ENCODE measurements at regions not wholly inside any gene's neighbourhood (a gene's known extent, or its start where the extent isn't known, plus 50 kb on each side); places are given as distances from the start of the nearest gene placed in this dataset.

GRCh38 chr2:37782721-37783371 is 111.4 kb upstream of the CDC42EP3 start:
- in situ Hi-C loops (cut with HindIII; ENCODE audit: low sequenced_read_pairs), result no loop called here
- H3K4me3 ChIP-seq (ENCODE audit: low read depth, low read length), result no peak overlapping the region
- TF ChIP-seq, protein P1, sequence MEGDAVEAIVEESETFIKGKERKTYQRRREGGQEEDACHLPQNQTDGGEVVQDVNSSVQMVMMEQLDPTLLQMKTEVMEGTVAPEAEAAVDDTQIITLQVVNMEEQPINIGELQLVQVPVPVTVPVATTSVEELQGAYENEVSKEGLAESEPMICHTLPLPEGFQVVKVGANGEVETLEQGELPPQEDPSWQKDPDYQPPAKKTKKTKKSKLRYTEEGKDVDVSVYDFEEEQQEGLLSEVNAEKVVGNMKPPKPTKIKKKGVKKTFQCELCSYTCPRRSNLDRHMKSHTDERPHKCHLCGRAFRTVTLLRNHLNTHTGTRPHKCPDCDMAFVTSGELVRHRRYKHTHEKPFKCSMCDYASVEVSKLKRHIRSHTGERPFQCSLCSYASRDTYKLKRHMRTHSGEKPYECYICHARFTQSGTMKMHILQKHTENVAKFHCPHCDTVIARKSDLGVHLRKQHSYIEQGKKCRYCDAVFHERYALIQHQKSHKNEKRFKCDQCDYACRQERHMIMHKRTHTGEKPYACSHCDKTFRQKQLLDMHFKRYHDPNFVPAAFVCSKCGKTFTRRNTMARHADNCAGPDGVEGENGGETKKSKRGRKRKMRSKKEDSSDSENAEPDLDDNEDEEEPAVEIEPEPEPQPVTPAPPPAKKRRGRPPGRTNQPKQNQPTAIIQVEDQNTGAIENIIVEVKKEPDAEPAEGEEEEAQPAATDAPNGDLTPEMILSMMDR (IDR thresholded peaks at IDR 0.05; ENCODE audit: low read depth, low read length), result no peak
- DNase-seq (ENCODE audit: low read depth, low spot score), result no peak

GRCh38 chr2:37783545-37783944 is 112.1 kb upstream of the CDC42EP3 start:
- H3K4me3 ChIP-seq (ENCODE audit: low read depth, low read length), result no peak overlapping the region
- TF ChIP-seq, protein P1 (IDR thresholded peaks at IDR 0.05; ENCODE audit: low read depth, low read length), result no peak
- DNase-seq (ENCODE audit: low read depth, low spot score), result no peak
- in situ Hi-C loops (cut with HindIII; ENCODE audit: low sequenced_read_pairs), result no loop called here

- in situ Hi-C loops (cut with HindIII; ENCODE audit: low sequenced_read_pairs), result no loop called here
- no peak for DNase-seq (ENCODE audit: low read depth, low spot score)
- TF ChIP-seq, protein P1 (IDR thresholded peaks at IDR 0.05; ENCODE audit: low read depth, low read length), result no peak
- no peak overlapping the region for H3K4me3 ChIP-seq (ENCODE audit: low read depth, low read length)
Observed at GRCh38 chr2:37784071-37784758, 112.8 kb upstream of the CDC42EP3 start.

GRCh38 chr2:37784759-37785149 is 113.3 kb upstream of the CDC42EP3 start:
- TF ChIP-seq, protein P1 (IDR thresholded peaks at IDR 0.05; ENCODE audit: low read depth, low read length), result no peak
- no peak overlapping the region for H3K4me3 ChIP-seq (ENCODE audit: low read depth, low read length)
- no peak for DNase-seq (ENCODE audit: low read depth, low spot score)
- in situ Hi-C loops (cut with HindIII; ENCODE audit: low sequenced_read_pairs), result no loop called here

DNA sequence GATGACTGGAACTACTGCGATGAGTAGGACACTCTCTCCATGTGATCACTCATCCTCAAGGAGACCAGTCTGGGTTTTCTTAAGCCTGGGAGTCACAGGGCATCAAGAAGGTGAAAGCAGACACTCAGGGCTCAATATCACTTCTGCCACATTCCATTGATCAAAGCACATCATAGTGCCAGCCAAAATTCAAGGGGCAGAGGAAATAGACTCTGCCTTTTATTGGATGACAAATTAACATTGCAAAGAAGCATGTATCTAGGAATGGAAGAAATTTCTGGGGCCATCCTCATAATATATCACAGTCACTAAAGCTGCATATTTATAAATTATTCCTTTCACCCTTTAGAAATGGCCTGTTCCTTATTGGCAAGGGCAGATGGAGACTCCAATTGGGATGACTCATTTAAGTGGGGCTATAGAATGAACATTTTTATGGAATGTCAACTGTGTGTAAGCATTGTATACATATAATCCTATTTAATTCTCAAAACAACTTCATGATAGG is 114.8 kb upstream of the CDC42EP3 start:
- TF ChIP-seq, protein P1 (IDR thresholded peaks at IDR 0.05; ENCODE audit: low read depth, low read length), result no peak
- no peak overlapping the region for H3K4me3 ChIP-seq (ENCODE audit: low read depth, low read length)
- DNase-seq (ENCODE audit: low read depth, low spot score), result no peak
- in situ Hi-C loops (cut with HindIII; ENCODE audit: low sequenced_read_pairs), result no loop called here

DNA sequence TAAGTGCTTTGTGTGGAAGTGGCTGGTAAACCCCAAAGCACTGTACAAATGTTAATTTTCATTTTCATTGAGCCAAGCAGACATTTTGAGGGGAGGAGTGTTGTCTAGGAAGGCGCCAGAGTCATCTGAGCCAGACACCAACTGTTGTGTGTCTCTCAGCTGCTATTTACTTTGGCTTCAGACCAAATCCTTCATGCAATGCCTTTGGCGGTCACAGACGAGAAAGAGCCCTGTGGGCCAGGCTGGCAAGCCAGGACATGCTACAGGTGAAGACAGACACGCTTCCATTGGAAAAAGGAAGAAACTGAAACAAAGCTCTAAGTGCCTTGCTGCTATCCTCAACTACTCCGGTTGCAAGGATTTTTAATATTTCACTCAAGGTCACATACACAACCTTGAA is 115.4 kb upstream of the CDC42EP3 start:
- in situ Hi-C loops (cut with HindIII; ENCODE audit: low sequenced_read_pairs), result no loop called here
- TF ChIP-seq, protein P1 (IDR thresholded peaks at IDR 0.05; ENCODE audit: low read depth, low read length), result no peak
- H3K4me3 ChIP-seq (ENCODE audit: low read depth, low read length), result no peak overlapping the region
- no peak for DNase-seq (ENCODE audit: low read depth, low spot score)

Measured in astrocyte of the spinal cord (primary cell).